Lower lobe of right lung (tissue), 2 donors: ENCODE measurements at regions not wholly inside any gene's neighbourhood (a gene's known extent, or its start where the extent isn't known, plus 50 kb on each side); places are given as distances from the start of the nearest gene placed in this dataset.

Experiments
- ATAC-seq, 2 donors: fragments of 200-7000 bp; cut with Tn5 transposase; one replicate each; pipeline ENCODE4 v1.9.1; 2020 to 2022; ENCODE audit warnings: mild to moderate bottlenecking in 2 of 2, moderate library complexity in 2 of 2
- DNase-seq: peaks from one replicate; pipeline ENCODE4 v3.0.0-alpha.2; 2020
- H3K27ac ChIP-seq: fragments of 200-600 bp; one replicate; pipeline ENCODE4 v1.8.0; 2022
- H3K27me3 ChIP-seq: fragments of 200-600 bp; one replicate; pipeline ENCODE4 v1.8.0; 2022; ENCODE audit warnings: low read depth
- H3K36me3 ChIP-seq: fragments of 200-600 bp; one replicate; pipeline ENCODE4 v1.8.0; 2022; ENCODE audit warnings: mild to moderate bottlenecking
- H3K4me1 ChIP-seq: fragments of 200-600 bp; one replicate; pipeline ENCODE4 v1.8.0; 2022
- H3K4me3 ChIP-seq: fragments of 200-600 bp; one replicate; pipeline ENCODE4 v1.8.0; 2022; ENCODE audit warnings: mild to moderate bottlenecking
- H3K9me3 ChIP-seq: fragments of 200-600 bp; one replicate; pipeline ENCODE4 v1.8.0; 2022
- CTCF ChIP-seq: fragments of 200-600 bp; IDR thresholded peaks from one replicate; pipeline ENCODE4 v1.8.0; 2022; ENCODE audit warnings: antibody characterized with exemption, mild to moderate bottlenecking
- intact Hi-C: fragments of 100-400 bp; cut with DNase I; formaldehyde crosslinking; loops from one replicate; pipeline ENCODE4 v1.11.0; 2022
- donor health status: DM: no; HTN: yes; CAD: no; lungs with severe emphysema.

GRCh38 chr6:71410164-71410566 lies 121.6 kb downstream of the OGFRL1 start:
- peaks cover 57% of the 10 kb centered on the region for H3K4me1 ChIP-seq
- intact Hi-C loops = no loop called here
- DNase-seq = no peak

GRCh38 chr6:71410681-71411080 lies 122.1 kb downstream of the OGFRL1 start:
- peak overlapping the region; percentile 5 for H3K27ac ChIP-seq
- no peak for ATAC-seq

More at GRCh38 chr6:71410164-71410566, 121.6 kb downstream of the OGFRL1 start:
- no peak for ATAC-seq
- Histone ChIP-seq H3K27me3 (no peaks in the 10 kb centered on the region), H3K36me3 (peaks cover 28% of the 10 kb centered on the region), H3K27ac (no peak overlapping the region), H3K4me3 (no peak overlapping the region), H3K9me3 (no peaks in the 10 kb centered on the region)
- TF ChIP-seq CTCF = no peak

GRCh38 chr6:71411882-71412281 lies 123.3 kb downstream of the OGFRL1 start:
- ATAC-seq (peak in 1 of 2 donors; percentile 72), DNase-seq (no peak)
- Histone ChIP-seq H3K4me1 (peaks cover 62% of the 10 kb centered on the region), H3K36me3 (peaks cover 40% of the 10 kb centered on the region), H3K27me3 (no peaks in the 10 kb centered on the region), H3K9me3 (no peaks in the 10 kb centered on the region), H3K4me3 (peak overlapping the region; percentile 12), H3K27ac (peak overlapping the region; percentile 69)
- intact Hi-C loops = no loop called here
- TF ChIP-seq CTCF = no peak

More at GRCh38 chr6:71410681-71411080, 122.1 kb downstream of the OGFRL1 start:
- no peak for TF ChIP-seq CTCF
- Histone ChIP-seq H3K27me3 (no peaks in the 10 kb centered on the region), H3K9me3 (no peaks in the 10 kb centered on the region), H3K4me1 (peaks cover 57% of the 10 kb centered on the region), H3K36me3 (peaks cover 33% of the 10 kb centered on the region), H3K4me3 (peak overlapping the region; percentile 12)
- intact Hi-C loops = no loop called here
- no peak for DNase-seq

- ATAC-seq (peak; percentile 34 to 68), DNase-seq (no peak)
- peaks cover 70% of the 10 kb centered on the region for H3K4me1 ChIP-seq
- H3K27me3 ChIP-seq = no peaks in the 10 kb centered on the region
- peaks cover 44% of the 10 kb centered on the region for H3K36me3 ChIP-seq
- peak overlapping the region; percentile 12 for H3K4me3 ChIP-seq
- no peaks in the 10 kb centered on the region for H3K9me3 ChIP-seq
- intact Hi-C loops = no loop called here
- H3K27ac ChIP-seq = peak overlapping the region; percentile 69
- no peak for TF ChIP-seq CTCF
Measured at GRCh38 chr6:71412559-71413140, 124.0 kb downstream of the OGFRL1 start.

GRCh38 chr6:71414486-71414885 lies 125.9 kb downstream of the OGFRL1 start:
- no peaks in the 10 kb centered on the region for H3K27me3 ChIP-seq
- TF ChIP-seq CTCF = no peak
- no peak for ATAC-seq
- no peak for DNase-seq
- H3K9me3 ChIP-seq = no peaks in the 10 kb centered on the region
- peaks cover 66% of the 10 kb centered on the region for H3K4me1 ChIP-seq
- H3K36me3 ChIP-seq = peaks cover 43% of the 10 kb centered on the region
- H3K27ac ChIP-seq = no peak overlapping the region
- peak overlapping the region; percentile 24 for H3K4me3 ChIP-seq
- intact Hi-C loops = no loop called here
